ENCODE measurements at regions not wholly inside any gene's neighbourhood (a gene's known extent, or its start where the extent isn't known, plus 50 kb on each side); places are given as distances from the start of the nearest gene placed in this dataset.

GRCh38 chr11:69919659-69920344 is 100.6 kb upstream of the FGF3 start:
- DNase-seq: no peak

- no peak for DNase-seq
These were observed 101.3 kb upstream of the FGF3 start for GRCh38 chr11:69920345-69921127.

- DNase-seq: no peak
These were observed 102.2 kb upstream of the FGF3 start for GRCh38 chr11:69921128-69922014.

- DNase-seq: no peak
These were observed 102.9 kb upstream of the FGF3 start for GRCh38 chr11:69922015-69922595.

GRCh38 chr11:69922596-69923111 is 103.4 kb upstream of the FGF3 start:
- no peak for DNase-seq

GRCh38 chr11:69923196-69923595 is 104.0 kb upstream of the FGF3 start:
- no peak for DNase-seq

GRCh38 chr11:69923641-69924307 is 104.6 kb upstream of the FGF3 start:
- no peak for DNase-seq

- DNase-seq: no peak
These were observed 105.3 kb upstream of the FGF3 start for GRCh38 chr11:69924308-69925161.

- no peak for DNase-seq
These were observed 106.4 kb upstream of the FGF3 start for GRCh38 chr11:69925366-69926196.

- no peak for DNase-seq
These were observed 107.3 kb upstream of the FGF3 start for GRCh38 chr11:69926376-69927050.

- no peak for DNase-seq
These were observed 108.9 kb upstream of the FGF3 start for GRCh38 chr11:69928121-69928520.

GRCh38 chr11:69928975-69929374 is 109.8 kb upstream of the FGF3 start:
- DNase-seq: no peak

GRCh38 chr11:69930081-69931059 is 111.2 kb upstream of the FGF3 start:
- DNase-seq: no peak

GRCh38 chr11:69931060-69931910 is 112.1 kb upstream of the FGF3 start:
- no peak for DNase-seq

GRCh38 chr11:69931994-69932910 is 113.0 kb upstream of the FGF3 start:
- DNase-seq: no peak

- no peak for DNase-seq
These were observed 115.8 kb upstream of the FGF3 start for GRCh38 chr11:69934861-69935494.
